Frontal cortex (tissue), 3 donors: ENCODE measurements at regions not wholly inside any gene's neighbourhood (a gene's known extent, or its start where the extent isn't known, plus 50 kb on each side); places are given as distances from the start of the nearest gene placed in this dataset.

Experiments
- DNase-seq, 2 donors: peaks; one replicate each; pipeline ENCODE4 v3.0.0; 2012; ENCODE audit warnings: low spot score in 2 of 2
- FAIRE-seq: peaks from 2 replicates; lab custom pipeline; 2012; peaks lifted over from hg19 to GRCh38; lab: Jason Lieb, UNC
- donor health status: control.
- donor health status: control.
- donor health status: control.

- DNase-seq = no peak
- no peak for FAIRE-seq
Observed at GRCh38 chr13:102993348-102993747, 72.9 kb downstream of the SLC10A2 start.

- no peak for FAIRE-seq
- no peak for DNase-seq
Observed at GRCh38 chr13:102984210-102984609, 82.0 kb downstream of the SLC10A2 start.

GRCh38 chr13:102983496-102983895, 82.7 kb downstream of the SLC10A2 start:
- FAIRE-seq (no peak), DNase-seq (no peak)

GRCh38 chr13:102980331-102980982, 85.8 kb downstream of the SLC10A2 start:
- FAIRE-seq = no peak
- DNase-seq = no peak

- FAIRE-seq = no peak
- DNase-seq = no peak
Observed at GRCh38 chr13:102978168-102978567, 88.0 kb downstream of the SLC10A2 start.

GRCh38 chr13:102977471-102977870, 88.7 kb downstream of the SLC10A2 start:
- DNase-seq (no peak), FAIRE-seq (no peak)

- FAIRE-seq (no peak), DNase-seq (no peak)
Observed at GRCh38 chr13:102974317-102975087, 91.7 kb downstream of the SLC10A2 start.

- DNase-seq = no peak
- FAIRE-seq = no peak
Observed at GRCh38 chr13:102972191-102972590, 94.0 kb downstream of the SLC10A2 start.

GRCh38 chr13:102970542-102970941, 95.7 kb downstream of the SLC10A2 start:
- no peak for FAIRE-seq
- DNase-seq = no peak

- FAIRE-seq (no peak), DNase-seq (no peak)
Observed at GRCh38 chr13:102968572-102969228, 97.5 kb downstream of the SLC10A2 start.

GRCh38 chr13:102965802-102966201, 100.4 kb downstream of the SLC10A2 start:
- DNase-seq (no peak), FAIRE-seq (no peak)

GRCh38 chr13:102962430-102962829, 103.8 kb downstream of the SLC10A2 start:
- DNase-seq (no peak), FAIRE-seq (no peak)

GRCh38 chr13:102960959-102961358, 105.3 kb downstream of the SLC10A2 start:
- no peak for FAIRE-seq
- DNase-seq = no peak

- no peak for DNase-seq
- no peak for FAIRE-seq
Observed at GRCh38 chr13:102956449-102956848, 109.8 kb downstream of the SLC10A2 start.

- no peak for FAIRE-seq
- DNase-seq = no peak
Observed at GRCh38 chr13:102954350-102954749, 108.5 kb downstream of the ERCC5 start.

- DNase-seq = no peak
- no peak for FAIRE-seq
Observed at GRCh38 chr13:102951808-102952207, 106.0 kb downstream of the ERCC5 start.

- FAIRE-seq = peak; percentile 95
- DNase-seq = peak; percentile 6 to 15
Observed at GRCh38 chr13:102947745-102948405, 102.0 kb downstream of the ERCC5 start.

- DNase-seq (no peak), FAIRE-seq (no peak)
Observed at GRCh38 chr13:102945886-102946285, 100.1 kb downstream of the ERCC5 start.

- DNase-seq (no peak), FAIRE-seq (no peak)
Observed at GRCh38 chr13:102945324-102945815, 99.5 kb downstream of the ERCC5 start.

- FAIRE-seq (no peak), DNase-seq (no peak)
Observed at GRCh38 chr13:102944821-102945220, 99.0 kb downstream of the ERCC5 start.
